ENCODE measurements at regions not wholly inside any gene's neighbourhood (a gene's known extent, or its start where the extent isn't known, plus 50 kb on each side); places are given as distances from the start of the nearest gene placed in this dataset.
A peak's percentile ranks its signal among the peaks of the same experiment; 100 is the strongest.

DNA sequence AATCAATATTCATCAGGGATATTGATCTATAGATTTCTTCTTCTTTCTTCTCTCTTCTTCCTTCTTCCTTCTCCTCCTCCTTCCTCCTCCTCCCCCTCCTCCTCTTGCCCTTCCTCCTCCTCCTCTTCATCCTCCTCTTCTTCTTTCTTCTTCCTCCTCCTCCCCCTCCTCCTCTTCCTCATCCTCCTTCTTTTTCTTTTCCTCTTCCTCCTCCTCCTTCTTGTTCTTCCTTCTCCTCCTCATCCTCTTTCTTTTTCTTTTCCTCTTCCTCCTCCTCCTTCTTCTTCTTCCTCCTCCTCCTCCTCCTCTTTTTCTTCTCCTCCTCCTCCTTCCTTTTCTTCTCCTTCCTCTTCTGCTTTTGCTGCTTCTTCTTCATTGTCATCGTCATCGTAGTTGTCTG lies 52.4 kb upstream of the SERINC1 start:
- Histone ChIP-seq H3K4me2 (ENCODE audit: extremely low read depth, insufficient read depth, low read length) (no peak overlapping the region), H3K4me3 (replicated peaks in 1 of 4; ENCODE audit: control extremely low read depth in 1 of 4, insufficient read depth in 1 of 4, low read depth in 3 of 4, low read length in 4 of 4) (no peak overlapping the region), H3K27me3 (ENCODE audit: control insufficient read depth, insufficient read depth, low read length) (no peaks in the 10 kb centered on the region), H4K20me1 (ENCODE audit: control insufficient read depth, extremely low read depth, insufficient read depth, low read length) (no peaks in the 10 kb centered on the region), H2AFZ (ENCODE audit: low read length) (no peak overlapping the region), H3K4me1 (ENCODE audit: control insufficient read depth, extremely low read depth, insufficient read depth, low read length) (no peaks in the 10 kb centered on the region), H3K79me2 (ENCODE audit: control insufficient read depth, insufficient read depth, low read length) (no peaks in the 10 kb centered on the region), H3K36me3 (ENCODE audit: control insufficient read depth, insufficient read depth, low read length) (no peaks in the 10 kb centered on the region), H3K9ac (ENCODE audit: insufficient read depth, low read length) (no peak overlapping the region), H3K27ac (ENCODE audit: insufficient read depth, low read length) (no peak overlapping the region), H3K9me3 (ENCODE audit: control insufficient read depth, insufficient read depth, low read depth, low read length) (no peaks in the 10 kb centered on the region)
- no peak for DNase-seq (ENCODE audit: low read depth in 2 of 2)
- TF ChIP-seq CTCF (conservative IDR thresholded peaks at IDR 0.05 in 1 of 2, IDR thresholded peaks at IDR 0.05 in 1 of 2; ENCODE audit: low read depth in 1 of 2, low read length in 2 of 2) = no peak
- TF ChIP-seq EZH2 (IDR thresholded peaks at IDR 0.05; ENCODE audit: low read length, missing control alignments) = no peak

GRCh38 chr6:122530440-122531046 lies 58.9 kb upstream of the SERINC1 start:
- Histone ChIP-seq H3K4me1 (ENCODE audit: control insufficient read depth, extremely low read depth, insufficient read depth, low read length) (no peaks in the 10 kb centered on the region), H3K4me2 (ENCODE audit: extremely low read depth, insufficient read depth, low read length) (no peak overlapping the region), H3K27ac (ENCODE audit: insufficient read depth, low read length) (no peak overlapping the region), H3K4me3 (replicated peaks in 1 of 4; ENCODE audit: control extremely low read depth in 1 of 4, insufficient read depth in 1 of 4, low read depth in 3 of 4, low read length in 4 of 4) (no peak overlapping the region), H3K27me3 (ENCODE audit: control insufficient read depth, insufficient read depth, low read length) (no peaks in the 10 kb centered on the region), H4K20me1 (ENCODE audit: control insufficient read depth, extremely low read depth, insufficient read depth, low read length) (no peaks in the 10 kb centered on the region), H3K9ac (ENCODE audit: insufficient read depth, low read length) (no peak overlapping the region), H3K79me2 (ENCODE audit: control insufficient read depth, insufficient read depth, low read length) (no peaks in the 10 kb centered on the region), H3K36me3 (ENCODE audit: control insufficient read depth, insufficient read depth, low read length) (no peaks in the 10 kb centered on the region), H2AFZ (ENCODE audit: low read length) (no peak overlapping the region), H3K9me3 (ENCODE audit: control insufficient read depth, insufficient read depth, low read depth, low read length) (no peaks in the 10 kb centered on the region)
- DNase-seq (ENCODE audit: low read depth in 2 of 2) = peak; percentile 45 to 74
- TF ChIP-seq CTCF (conservative IDR thresholded peaks at IDR 0.05 in 1 of 2, IDR thresholded peaks at IDR 0.05 in 1 of 2; ENCODE audit: low read depth in 1 of 2, low read length in 2 of 2) (peak; percentile 98 to 99), EZH2 (IDR thresholded peaks at IDR 0.05; ENCODE audit: low read length, missing control alignments) (no peak)

GRCh38 chr6:122548281-122548680 lies 61.9 kb upstream of the PKIB start:
- Histone ChIP-seq H3K79me2 (ENCODE audit: control insufficient read depth, insufficient read depth, low read length) (no peaks in the 10 kb centered on the region), H4K20me1 (ENCODE audit: control insufficient read depth, extremely low read depth, insufficient read depth, low read length) (no peaks in the 10 kb centered on the region)
- TF ChIP-seq CTCF (conservative IDR thresholded peaks at IDR 0.05 in 1 of 2, IDR thresholded peaks at IDR 0.05 in 1 of 2; ENCODE audit: low read depth in 1 of 2, low read length in 2 of 2) = no peak
- TF ChIP-seq EZH2 (IDR thresholded peaks at IDR 0.05; ENCODE audit: low read length, missing control alignments) = no peak

More at GRCh38 chr6:122548281-122548680, 61.9 kb upstream of the PKIB start:
- Histone ChIP-seq H3K4me1 (ENCODE audit: control insufficient read depth, extremely low read depth, insufficient read depth, low read length) (no peaks in the 10 kb centered on the region), H3K4me3 (replicated peaks in 1 of 4; ENCODE audit: control extremely low read depth in 1 of 4, insufficient read depth in 1 of 4, low read depth in 3 of 4, low read length in 4 of 4) (no peak overlapping the region), H3K36me3 (ENCODE audit: control insufficient read depth, insufficient read depth, low read length) (no peaks in the 10 kb centered on the region), H3K4me2 (ENCODE audit: extremely low read depth, insufficient read depth, low read length) (no peak overlapping the region), H2AFZ (ENCODE audit: low read length) (no peak overlapping the region), H3K27ac (ENCODE audit: insufficient read depth, low read length) (no peak overlapping the region), H3K27me3 (ENCODE audit: control insufficient read depth, insufficient read depth, low read length) (no peaks in the 10 kb centered on the region), H3K9me3 (ENCODE audit: control insufficient read depth, insufficient read depth, low read depth, low read length) (no peaks in the 10 kb centered on the region), H3K9ac (ENCODE audit: insufficient read depth, low read length) (no peak overlapping the region)
- DNase-seq (ENCODE audit: low read depth in 2 of 2) = no peak

Data from fibroblast of lung (primary cell).